GM19467 (cell line): ENCODE measurements at regions not wholly inside any gene's neighbourhood (a gene's known extent, or its start where the extent isn't known, plus 50 kb on each side); places are given as distances from the start of the nearest gene placed in this dataset.
"Not testable (repeated sequence)": the region's sequence is repeated elsewhere in the genome, so short reads cannot be mapped to it uniquely, and the experiment has no call there.

ENCODE experiments used
- ATAC-seq: cut with Tn5 transposase; IDR thresholded peaks from one replicate; pipeline ENCODE4 v1.9.1; 2021; ENCODE audit warnings: mild to moderate bottlenecking, moderate library complexity; ENCODE audit not compliant: unreplicated experiment

DNA sequence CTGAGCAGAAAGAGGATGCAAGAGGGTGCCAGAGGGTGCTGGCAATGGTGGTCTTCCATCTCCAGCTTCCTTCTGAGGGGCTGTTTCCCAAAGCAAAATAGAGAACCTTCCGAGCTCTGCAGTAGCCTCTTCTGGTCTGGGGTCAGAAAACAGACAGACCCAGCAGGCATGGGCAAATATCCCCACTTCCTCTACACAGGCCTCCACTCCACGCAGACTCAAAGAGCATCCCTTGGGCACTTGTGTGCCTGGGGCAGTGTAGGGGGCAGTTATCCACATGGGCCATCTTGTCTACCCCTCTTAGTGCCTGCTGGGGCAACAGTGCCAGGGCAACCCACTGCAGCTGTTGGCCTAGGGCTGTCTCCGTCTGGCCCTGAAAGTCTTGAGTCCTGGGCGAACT is 231.9 kb downstream of the TTC8 start:
- ATAC-seq: no peak

GRCh38 chr14:89058697-89059096 is 234.2 kb downstream of the TTC8 start:
- ATAC-seq: no peak

DNA sequence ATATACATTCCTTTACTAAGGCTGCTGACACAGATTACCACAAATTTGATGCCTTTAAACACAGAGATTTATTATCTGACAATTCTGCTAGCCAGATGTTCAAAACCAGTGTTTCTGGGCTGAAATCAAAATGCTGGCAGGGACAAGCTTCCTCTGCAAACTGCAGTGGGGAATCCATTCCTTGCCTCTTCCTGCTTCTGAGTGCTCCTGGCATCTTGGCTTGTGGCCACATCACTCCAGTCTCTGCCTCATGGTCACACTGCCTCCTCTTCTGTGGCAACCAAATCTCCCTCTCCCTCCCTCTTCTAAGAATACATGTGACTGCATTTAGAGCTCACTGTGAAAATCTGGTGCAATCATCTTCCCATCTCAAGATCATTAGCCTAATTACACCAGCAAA is 235.7 kb downstream of the TTC8 start:
- no peak for ATAC-seq

DNA sequence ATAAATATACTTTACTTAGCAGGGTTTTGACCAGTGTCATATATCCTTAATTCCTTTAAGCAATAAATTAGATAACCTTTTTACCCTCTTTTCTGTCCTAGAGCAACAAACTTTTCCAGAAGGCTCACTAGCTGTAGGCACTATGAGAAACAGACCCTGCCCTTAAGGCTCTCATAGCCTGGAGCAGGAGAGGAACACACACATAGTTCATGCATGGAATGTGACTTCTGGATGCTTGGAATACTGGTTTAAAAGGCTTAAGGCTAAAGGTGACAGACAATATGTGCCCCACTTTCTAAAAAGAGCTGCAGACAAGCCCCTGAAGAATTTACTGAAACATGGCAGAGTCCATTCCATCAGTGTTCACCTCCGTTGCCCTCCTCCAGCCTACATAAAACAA is 237.2 kb downstream of the TTC8 start:
- no peak for ATAC-seq

- no peak for ATAC-seq
These were observed 241.4 kb downstream of the TTC8 start for GRCh38 chr14:89065879-89066278.

DNA sequence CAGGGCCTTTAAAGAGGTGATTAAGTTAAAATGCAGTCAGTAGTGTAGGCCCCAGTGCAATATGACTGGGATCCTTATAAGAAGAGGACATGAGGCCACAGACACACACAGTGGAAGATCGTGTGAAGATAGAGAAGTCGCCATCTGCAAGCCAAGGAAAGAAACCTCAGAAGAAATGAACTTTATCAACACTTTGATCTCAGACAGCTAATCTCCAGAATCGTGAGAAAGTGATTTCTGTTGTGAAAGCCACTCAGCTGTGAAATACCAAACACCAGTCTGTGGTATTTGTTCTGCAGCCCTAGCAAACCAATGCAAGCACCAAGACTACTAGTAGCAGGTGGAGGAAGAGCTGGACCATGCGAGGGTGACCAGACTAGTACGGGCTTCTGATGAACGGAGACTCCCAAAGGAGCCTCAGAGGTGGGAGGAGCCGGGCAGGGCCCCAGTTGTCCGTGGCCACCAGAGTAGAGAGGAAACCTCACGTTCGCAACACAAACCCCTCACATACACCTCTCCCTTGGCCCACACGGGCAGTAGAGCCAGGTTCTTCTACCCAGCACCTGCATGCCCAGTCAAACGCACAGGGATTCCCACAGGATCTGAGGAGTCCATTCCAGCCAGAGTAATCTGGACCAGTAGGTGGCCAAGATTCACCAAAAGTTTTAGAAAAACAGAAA is 243.0 kb downstream of the TTC8 start:
- no peak for ATAC-seq

DNA sequence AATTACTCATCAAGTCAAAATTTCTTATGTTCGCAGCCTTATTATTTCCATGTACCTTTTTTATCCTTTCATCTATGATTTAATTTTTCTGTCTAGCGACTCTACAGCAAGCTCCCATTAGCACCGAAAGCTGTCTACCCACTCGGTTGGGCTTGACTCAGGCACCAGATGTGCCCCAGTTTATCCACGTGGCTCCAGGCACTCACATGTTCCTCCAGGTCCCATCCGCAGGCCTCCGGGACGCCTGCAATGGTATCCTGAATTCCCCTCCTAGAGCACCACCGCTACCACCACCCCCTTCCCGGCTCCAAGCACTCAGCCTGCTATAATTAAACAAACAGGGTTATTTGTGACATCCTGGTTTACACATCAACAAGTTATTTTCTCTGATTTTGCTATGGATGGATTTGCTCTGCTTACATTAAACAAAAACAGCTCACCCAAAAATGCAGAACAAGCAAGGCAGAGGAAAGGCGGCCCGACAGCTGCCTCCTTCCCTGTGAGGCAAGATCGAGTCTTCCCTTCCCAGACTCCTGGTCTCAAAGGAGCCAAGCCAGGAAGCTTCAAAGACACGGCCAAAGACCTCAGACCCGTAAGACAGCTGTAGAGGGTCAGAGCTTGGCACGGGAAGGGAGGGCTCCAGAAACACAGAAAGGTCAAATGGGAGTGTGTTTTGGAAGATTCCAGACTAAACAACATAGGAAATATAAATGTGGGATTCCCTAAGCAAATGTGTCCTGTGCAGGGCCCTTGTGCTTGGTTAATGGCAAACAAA is 253.8 kb downstream of the TTC8 start:
- no peak for ATAC-seq

- no peak for ATAC-seq
These were observed 260.8 kb downstream of the TTC8 start for GRCh38 chr14:89085231-89085731.

GRCh38 chr14:89085737-89086382 is 261.4 kb downstream of the TTC8 start:
- ATAC-seq: no peak

GRCh38 chr14:89088530-89088929 is 264.1 kb downstream of the TTC8 start:
- no peak for ATAC-seq

GRCh38 chr14:89089330-89089729 is 264.9 kb downstream of the TTC8 start:
- no peak for ATAC-seq

GRCh38 chr14:89091781-89092180 is 267.3 kb downstream of the TTC8 start:
- ATAC-seq: no peak

GRCh38 chr14:89093083-89093730 is 268.8 kb downstream of the TTC8 start:
- ATAC-seq: no peak

- ATAC-seq: no peak
These were observed 270.6 kb downstream of the TTC8 start for GRCh38 chr14:89095036-89095435.

DNA sequence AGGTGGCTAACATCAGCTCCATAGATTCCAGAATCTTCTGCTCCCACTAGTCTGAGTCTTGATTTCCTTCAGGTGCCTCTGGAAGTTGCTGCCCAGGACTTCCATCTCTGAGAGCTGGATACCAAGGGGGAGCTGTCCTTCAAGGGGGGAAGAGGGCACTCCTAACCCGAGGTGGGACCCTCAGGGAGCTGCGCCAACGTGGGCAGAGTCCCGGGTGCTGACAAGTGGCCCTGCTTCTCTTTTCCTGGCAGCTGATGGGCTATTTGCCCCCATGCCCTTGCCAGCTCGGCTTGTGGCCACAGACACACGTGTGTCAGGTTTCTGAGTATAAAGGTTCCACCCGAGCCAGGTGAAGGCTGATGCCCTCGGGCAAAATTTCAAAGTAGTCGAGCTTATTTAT is 272.5 kb downstream of the TTC8 start:
- no peak for ATAC-seq

DNA sequence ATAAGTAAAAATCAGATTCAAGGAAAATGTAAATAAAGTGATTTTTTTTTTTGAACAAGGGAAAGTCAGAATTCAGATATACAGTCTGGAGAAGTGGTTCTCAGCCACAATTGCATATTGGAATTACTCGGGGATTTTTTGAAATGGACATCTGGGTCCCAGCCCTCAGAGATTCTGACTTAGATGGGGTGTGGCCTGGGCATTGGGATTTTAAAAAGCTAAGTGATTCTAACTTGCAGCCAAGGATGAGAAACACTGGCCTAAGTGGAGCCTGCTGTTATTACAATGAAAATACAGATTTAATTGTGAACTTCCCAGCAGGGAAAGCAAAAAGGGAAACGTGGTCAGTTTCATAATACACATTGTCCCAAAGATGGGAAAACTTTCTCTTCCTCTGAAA is 273.8 kb downstream of the TTC8 start:
- ATAC-seq: no peak

DNA sequence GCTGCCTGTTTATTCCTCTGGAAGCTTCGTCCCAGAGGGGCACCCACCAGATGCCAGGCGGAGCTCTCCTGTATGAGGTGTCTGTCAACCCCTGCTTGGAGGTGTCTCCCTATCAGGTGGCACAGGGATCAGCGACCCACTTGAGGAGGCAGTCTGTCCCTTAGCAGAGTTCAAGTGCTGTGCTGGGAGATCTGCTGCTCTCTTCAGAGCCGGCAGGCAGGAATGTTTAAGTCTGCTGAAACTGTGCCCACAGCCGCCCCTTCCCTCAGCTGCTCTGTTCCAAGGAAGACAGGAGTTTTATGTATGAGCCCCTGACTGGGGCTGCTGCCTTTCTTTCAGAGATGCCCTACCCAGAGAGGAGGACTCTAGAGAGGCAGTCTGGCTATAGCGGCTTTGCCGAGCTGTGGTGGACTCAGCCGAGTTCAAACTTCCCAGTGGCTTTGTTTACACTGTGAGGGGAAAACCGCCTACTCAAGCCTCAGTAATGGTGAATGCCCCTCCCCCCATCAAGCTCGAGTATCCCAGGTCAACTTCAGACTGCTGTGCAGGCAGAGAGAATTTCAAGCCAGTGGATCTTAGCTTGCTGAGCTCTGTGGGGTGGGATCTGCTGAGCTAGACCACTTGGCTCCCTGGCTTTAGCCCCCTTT is 279.8 kb downstream of the TTC8 start:
- ATAC-seq: not testable (repeated sequence)

GRCh38 chr14:89104861-89105260 is 280.4 kb downstream of the TTC8 start:
- ATAC-seq: not testable (repeated sequence)
